ENCODE measurements at regions not wholly inside any gene's neighbourhood (a gene's known extent, or its start where the extent isn't known, plus 50 kb on each side); places are given as distances from the start of the nearest gene placed in this dataset.

GRCh38 chr2:181117206-181117925 lies 137.0 kb downstream of the UBE2E3 start:
- no peaks in the 10 kb centered on the region for H4K20me1 ChIP-seq (ENCODE audit: control insufficient read depth, extremely low read depth, insufficient read depth, low read length)
- no peaks in the 10 kb centered on the region for H3K4me1 ChIP-seq (ENCODE audit: control insufficient read depth, extremely low read depth, insufficient read depth, low read length)
- H2AFZ ChIP-seq (ENCODE audit: control insufficient read depth, low read length) = no peak overlapping the region
- no peaks in the 10 kb centered on the region for H3K9me1 ChIP-seq (ENCODE audit: control insufficient read depth, extremely low read depth, insufficient read depth, low read length)
- no peak for DNase-seq (ENCODE audit: low read depth, low spot score)
- no peak for FAIRE-seq
- H3K4me3 ChIP-seq (ENCODE audit: control insufficient read depth in 2 of 3, extremely low read depth in 1 of 3, insufficient read depth in 2 of 3, low read depth in 1 of 3, low read length in 3 of 3) = no peak overlapping the region
- H3K9me3 ChIP-seq (ENCODE audit: control insufficient read depth, low read depth, low read length) = no peaks in the 10 kb centered on the region
- H3K36me3 ChIP-seq (ENCODE audit: control insufficient read depth in 2 of 2, extremely low read depth in 1 of 2, insufficient read depth in 2 of 2, low read length in 2 of 2) = no peaks in the 10 kb centered on the region
- H3K9ac ChIP-seq (ENCODE audit: control insufficient read depth, extremely low read depth, insufficient read depth, low read length) = no peak overlapping the region
- dilution Hi-C loops (cut with MboI; ENCODE audit: extremely low pct_ligation_motif_present, low sequenced_read_pairs) = no loop called here
- H3K27ac ChIP-seq (ENCODE audit: control insufficient read depth, insufficient read depth, low read length) = no peak overlapping the region
- no peak for TF ChIP-seq CTCF (optimal IDR thresholded peaks at IDR 0.05 in 1 of 3, IDR thresholded peaks at IDR 0.05 in 1 of 3, conservative IDR thresholded peaks at IDR 0.05 in 1 of 3; ENCODE audit: extremely low read depth in 1 of 3, insufficient read depth in 2 of 3, low read length in 3 of 3)
- TF ChIP-seq EZH2 (IDR thresholded peaks at IDR 0.05; ENCODE audit: low read length) = no peak
- no peak overlapping the region for H3K4me2 ChIP-seq (ENCODE audit: control insufficient read depth, extremely low read depth, insufficient read depth, low read depth, low read length)
- H3K79me2 ChIP-seq (ENCODE audit: control insufficient read depth, insufficient read depth, low read length) = no peaks in the 10 kb centered on the region
- no peaks in the 10 kb centered on the region for H3K27me3 ChIP-seq (ENCODE audit: control insufficient read depth, extremely low read depth, insufficient read depth, low read length)

- Histone ChIP-seq H3K36me3 (ENCODE audit: control insufficient read depth in 2 of 2, extremely low read depth in 1 of 2, insufficient read depth in 2 of 2, low read length in 2 of 2) (no peaks in the 10 kb centered on the region), H3K27me3 (ENCODE audit: control insufficient read depth, extremely low read depth, insufficient read depth, low read length) (no peaks in the 10 kb centered on the region), H2AFZ (ENCODE audit: control insufficient read depth, low read length) (no peak overlapping the region), H3K79me2 (ENCODE audit: control insufficient read depth, insufficient read depth, low read length) (no peaks in the 10 kb centered on the region), H3K4me1 (ENCODE audit: control insufficient read depth, extremely low read depth, insufficient read depth, low read length) (peaks cover 3% of the 10 kb centered on the region), H3K27ac (ENCODE audit: control insufficient read depth, insufficient read depth, low read length) (no peak overlapping the region), H3K4me2 (ENCODE audit: control insufficient read depth, extremely low read depth, insufficient read depth, low read depth, low read length) (no peak overlapping the region), H3K9me1 (ENCODE audit: control insufficient read depth, extremely low read depth, insufficient read depth, low read length) (no peaks in the 10 kb centered on the region), H3K4me3 (ENCODE audit: control insufficient read depth in 2 of 3, extremely low read depth in 1 of 3, insufficient read depth in 2 of 3, low read depth in 1 of 3, low read length in 3 of 3) (no peak overlapping the region), H4K20me1 (ENCODE audit: control insufficient read depth, extremely low read depth, insufficient read depth, low read length) (no peaks in the 10 kb centered on the region), H3K9ac (ENCODE audit: control insufficient read depth, extremely low read depth, insufficient read depth, low read length) (no peak overlapping the region), H3K9me3 (ENCODE audit: control insufficient read depth, low read depth, low read length) (no peaks in the 10 kb centered on the region)
- DNase-seq (ENCODE audit: low read depth, low spot score) (no peak), FAIRE-seq (no peak)
- dilution Hi-C loops (cut with MboI; ENCODE audit: extremely low pct_ligation_motif_present, low sequenced_read_pairs) = no loop called here
- TF ChIP-seq EZH2 (IDR thresholded peaks at IDR 0.05; ENCODE audit: low read length) (no peak), CTCF (optimal IDR thresholded peaks at IDR 0.05 in 1 of 3, IDR thresholded peaks at IDR 0.05 in 1 of 3, conservative IDR thresholded peaks at IDR 0.05 in 1 of 3; ENCODE audit: extremely low read depth in 1 of 3, insufficient read depth in 2 of 3, low read length in 3 of 3) (no peak)
Measured at GRCh38 chr2:181120625-181121024, 140.2 kb downstream of the UBE2E3 start.
